Calu3 (cell line): ENCODE measurements at regions not wholly inside any gene's neighbourhood (a gene's known extent, or its start where the extent isn't known, plus 50 kb on each side); places are given as distances from the start of the nearest gene placed in this dataset.

Experiments
- BruUV-seq: library from RNA; stranded (reverse); fragments of 400-500 nt; replicated peaks from 2 replicates; lab custom pipeline; 2021; lab: Mats Ljungman, UMichigan
- CTCF ChIA-PET: fragments of 300-600 bp; sonication (Branson Sonifier 250); formaldehyde crosslinking; loops from one replicate; lab custom pipeline; 2022; ENCODE audit warnings: antibody characterized with exemption; lab: Charles Lee
- DNase-seq: peaks from one replicate; pipeline ENCODE4 v3.0.0; 2022
- H3K27ac Mint-ChIP-seq: one replicate; pipeline ENCODE4 v1.8.0; 2022; ENCODE audit warnings: mixed read lengths; ENCODE audit not compliant: unreplicated experiment
- H3K27me3 Mint-ChIP-seq: one replicate; pipeline ENCODE4 v1.8.0; 2022; ENCODE audit warnings: mixed read lengths; ENCODE audit not compliant: unreplicated experiment
- H3K36me3 Mint-ChIP-seq: one replicate; pipeline ENCODE4 v1.8.0; 2022; ENCODE audit warnings: mild to moderate bottlenecking, moderate library complexity, mixed read lengths; ENCODE audit not compliant: insufficient read depth, unreplicated experiment
- H3K4me1 Mint-ChIP-seq: one replicate; pipeline ENCODE4 v1.8.0; 2022; ENCODE audit warnings: mild to moderate bottlenecking, low read depth, mixed read lengths; ENCODE audit not compliant: unreplicated experiment
- H3K4me3 Mint-ChIP-seq: one replicate; pipeline ENCODE4 v1.8.0; 2022; ENCODE audit warnings: mild to moderate bottlenecking, low read depth, moderate library complexity, mixed read lengths; ENCODE audit not compliant: unreplicated experiment
- H3K9me3 Mint-ChIP-seq: one replicate; pipeline ENCODE4 v1.8.0; 2022; ENCODE audit warnings: low read depth, mixed read lengths; ENCODE audit not compliant: unreplicated experiment
- CTCF ChIP-seq: fragments of 200-600 bp; IDR thresholded peaks from one replicate; pipeline ENCODE4 v1.8.0; 2022; ENCODE audit warnings: antibody characterized with exemption; ENCODE audit not compliant: unreplicated experiment
- intact Hi-C: fragments of 100-400 bp; cut with micrococcal nuclease; formaldehyde crosslinking; loops from one replicate; pipeline ENCODE4 v1.10.0; 2022; ENCODE audit not compliant: unreplicated experiment

- H3K27me3 Mint-ChIP-seq: peaks cover 15% of the 10 kb centered on the region
- TF ChIP-seq CTCF: no peak
- no TSS peak for BruUV-seq
- H3K4me1 Mint-ChIP-seq: no peaks in the 10 kb centered on the region
- no peak overlapping the region for H3K27ac Mint-ChIP-seq
- CTCF ChIA-PET: no interaction called here
- no peaks in the 10 kb centered on the region for H3K36me3 Mint-ChIP-seq
- intact Hi-C loops: no loop called here
- H3K9me3 Mint-ChIP-seq: no peaks in the 10 kb centered on the region
- no peak overlapping the region for H3K4me3 Mint-ChIP-seq
- DNase-seq: no peak
Measured at GRCh38 chr14:36047912-36048311, 128.6 kb downstream of the PTCSC3 start.

GRCh38 chr14:36035675-36036074, 140.8 kb downstream of the PTCSC3 start:
- Mint-ChIP-seq H3K9me3 (no peaks in the 10 kb centered on the region), H3K4me1 (no peaks in the 10 kb centered on the region), H3K4me3 (no peak overlapping the region), H3K27ac (no peak overlapping the region), H3K36me3 (no peaks in the 10 kb centered on the region), H3K27me3 (no peaks in the 10 kb centered on the region)
- DNase-seq: no peak
- intact Hi-C loops: no loop called here
- CTCF ChIA-PET: no interaction called here
- BruUV-seq: no TSS peak
- TF ChIP-seq CTCF: no peak

- Mint-ChIP-seq H3K27ac (no peak overlapping the region), H3K4me3 (no peak overlapping the region), H3K4me1 (no peaks in the 10 kb centered on the region), H3K9me3 (no peaks in the 10 kb centered on the region), H3K27me3 (no peaks in the 10 kb centered on the region), H3K36me3 (no peaks in the 10 kb centered on the region)
- BruUV-seq: no TSS peak
- DNase-seq: no peak
- intact Hi-C loops: no loop called here
- CTCF ChIA-PET: no interaction called here
- no peak for TF ChIP-seq CTCF
Measured at GRCh38 chr14:36028665-36029064, 147.9 kb downstream of the PTCSC3 start.

GRCh38 chr14:36028218-36028617, 148.3 kb downstream of the PTCSC3 start:
- H3K9me3 Mint-ChIP-seq: no peaks in the 10 kb centered on the region
- no peak for DNase-seq
- no TSS peak for BruUV-seq
- no peak overlapping the region for H3K4me3 Mint-ChIP-seq
- no peak overlapping the region for H3K27ac Mint-ChIP-seq
- H3K27me3 Mint-ChIP-seq: no peaks in the 10 kb centered on the region
- CTCF ChIA-PET: no interaction called here
- H3K36me3 Mint-ChIP-seq: no peaks in the 10 kb centered on the region
- intact Hi-C loops: no loop called here
- H3K4me1 Mint-ChIP-seq: peaks cover 1% of the 10 kb centered on the region
- no peak for TF ChIP-seq CTCF
